GM10266 (cell line): ENCODE measurements at regions not wholly inside any gene's neighbourhood (a gene's known extent, or its start where the extent isn't known, plus 50 kb on each side); places are given as distances from the start of the nearest gene placed in this dataset.

Source experiments
- DNase-seq: peaks from one replicate; pipeline ENCODE4 v3.0.0; 2012; ENCODE audit errors: extremely low spot score
- TF ChIP-seq, protein P1 (sequence below): IDR thresholded peaks from 2 replicates; pipeline ENCODE4 v1.5.1; 2012; ENCODE audit warnings: mild to moderate bottlenecking, low read depth; ENCODE audit not compliant: control insufficient read depth, insufficient read depth; ENCODE audit errors: missing control alignments

DNA sequence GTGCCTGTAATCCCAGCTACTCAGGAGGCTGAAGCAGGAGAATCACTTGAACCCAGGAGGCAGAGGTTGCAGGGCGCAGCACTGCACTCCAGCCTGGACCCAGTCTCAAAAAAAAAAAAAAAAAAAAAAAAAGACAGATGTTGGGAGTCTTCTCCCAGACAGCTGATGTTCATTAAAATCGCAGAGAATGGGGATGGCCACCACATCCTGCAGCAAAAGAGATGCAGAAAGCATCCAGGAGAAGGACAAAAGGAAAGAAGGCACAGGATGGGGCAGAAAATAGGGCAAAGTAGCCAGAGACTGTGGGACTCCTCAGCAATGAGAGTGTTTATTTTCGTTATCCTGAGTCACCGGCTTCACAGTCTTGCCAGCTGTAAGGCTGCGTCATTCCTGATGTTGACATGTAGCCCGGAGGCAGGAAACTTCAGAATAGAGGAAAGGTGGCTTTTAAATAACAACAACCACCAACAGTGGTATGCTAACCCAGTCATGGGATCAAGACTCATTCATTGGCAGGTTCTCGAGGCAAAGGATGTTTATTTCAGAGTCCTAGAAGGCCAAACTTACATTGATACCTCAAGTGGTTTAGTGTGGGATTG is 149.5 kb upstream of the SVIL start:
- no peak for DNase-seq
- TF ChIP-seq, protein P1, sequence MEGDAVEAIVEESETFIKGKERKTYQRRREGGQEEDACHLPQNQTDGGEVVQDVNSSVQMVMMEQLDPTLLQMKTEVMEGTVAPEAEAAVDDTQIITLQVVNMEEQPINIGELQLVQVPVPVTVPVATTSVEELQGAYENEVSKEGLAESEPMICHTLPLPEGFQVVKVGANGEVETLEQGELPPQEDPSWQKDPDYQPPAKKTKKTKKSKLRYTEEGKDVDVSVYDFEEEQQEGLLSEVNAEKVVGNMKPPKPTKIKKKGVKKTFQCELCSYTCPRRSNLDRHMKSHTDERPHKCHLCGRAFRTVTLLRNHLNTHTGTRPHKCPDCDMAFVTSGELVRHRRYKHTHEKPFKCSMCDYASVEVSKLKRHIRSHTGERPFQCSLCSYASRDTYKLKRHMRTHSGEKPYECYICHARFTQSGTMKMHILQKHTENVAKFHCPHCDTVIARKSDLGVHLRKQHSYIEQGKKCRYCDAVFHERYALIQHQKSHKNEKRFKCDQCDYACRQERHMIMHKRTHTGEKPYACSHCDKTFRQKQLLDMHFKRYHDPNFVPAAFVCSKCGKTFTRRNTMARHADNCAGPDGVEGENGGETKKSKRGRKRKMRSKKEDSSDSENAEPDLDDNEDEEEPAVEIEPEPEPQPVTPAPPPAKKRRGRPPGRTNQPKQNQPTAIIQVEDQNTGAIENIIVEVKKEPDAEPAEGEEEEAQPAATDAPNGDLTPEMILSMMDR: no peak

DNA sequence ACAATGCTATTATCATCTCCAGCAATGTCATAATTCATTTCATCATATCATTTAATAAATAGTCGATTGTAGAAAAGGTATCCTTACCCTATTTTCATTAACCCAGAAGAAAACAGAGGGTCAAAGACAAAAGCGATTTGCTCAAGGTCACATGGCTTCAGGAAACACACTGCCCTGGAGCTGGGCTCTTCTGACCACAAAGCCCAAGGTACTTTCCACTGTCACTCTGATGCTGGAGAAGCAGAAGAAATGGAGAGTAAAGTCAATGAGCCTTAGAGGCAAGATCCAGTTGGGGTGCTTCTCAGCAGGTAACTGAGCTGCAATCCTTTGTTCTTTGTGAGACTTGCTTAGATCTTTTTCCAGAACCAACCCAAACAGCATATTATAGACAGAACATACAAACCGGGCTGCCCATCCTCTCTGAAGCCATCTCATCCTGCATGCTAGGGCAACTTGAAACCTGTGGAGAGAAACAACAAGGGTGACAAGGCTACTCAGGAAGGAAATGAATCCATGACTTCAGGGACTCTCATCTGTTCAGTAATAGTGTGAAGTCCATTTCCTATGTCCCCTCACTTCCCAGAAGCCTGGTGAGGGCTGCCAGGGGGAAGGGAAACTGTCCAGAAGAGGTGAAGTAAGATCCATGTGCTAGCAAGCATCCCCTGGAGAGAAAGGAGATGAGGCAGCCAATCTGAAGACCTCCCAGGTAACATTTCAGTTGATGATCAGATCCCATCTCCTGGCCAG is 148.6 kb upstream of the SVIL start:
- DNase-seq: no peak
- TF ChIP-seq, protein P1: no peak

DNA sequence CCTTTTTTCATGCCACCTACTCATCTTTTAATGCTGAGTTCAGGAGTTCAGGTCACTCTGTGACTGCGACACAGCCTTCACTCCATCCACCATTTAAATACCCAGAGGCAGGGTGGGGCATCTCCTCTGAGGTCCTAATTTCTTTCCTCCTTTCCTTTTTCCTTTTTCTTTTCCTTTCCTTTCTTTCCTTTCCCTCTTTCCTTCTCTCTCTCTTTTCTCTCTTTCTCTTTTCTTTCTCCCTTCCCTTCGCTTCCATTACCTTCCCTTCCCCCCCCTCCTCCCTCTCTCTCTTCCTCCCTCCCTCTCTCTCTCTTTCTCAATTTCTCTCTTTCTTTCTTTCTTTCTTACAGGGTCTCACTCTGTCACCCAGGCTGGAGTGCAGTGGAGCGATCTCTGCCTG is 145.9 kb upstream of the SVIL start:
- TF ChIP-seq, protein P1: no peak
- no peak for DNase-seq

DNA sequence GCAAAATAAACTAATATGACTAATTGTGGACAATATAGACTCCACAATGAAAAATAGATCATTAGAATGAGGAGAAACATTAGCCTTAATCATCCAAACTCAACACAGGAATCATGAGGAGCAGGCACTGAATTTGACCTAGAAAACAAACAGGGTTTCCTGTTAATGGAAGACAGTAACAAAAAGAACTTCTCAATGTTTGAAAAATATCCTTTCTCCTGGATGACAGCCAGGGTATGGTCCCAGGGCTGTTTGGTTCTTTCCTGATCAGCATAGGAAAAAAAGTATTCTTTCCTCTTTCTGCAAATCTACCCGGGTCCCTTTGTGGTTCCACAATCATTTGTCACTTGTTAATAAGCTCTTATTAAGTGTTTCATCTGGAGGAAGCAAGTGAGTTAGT is 145.3 kb upstream of the SVIL start:
- no peak for DNase-seq
- TF ChIP-seq, protein P1: no peak

DNA sequence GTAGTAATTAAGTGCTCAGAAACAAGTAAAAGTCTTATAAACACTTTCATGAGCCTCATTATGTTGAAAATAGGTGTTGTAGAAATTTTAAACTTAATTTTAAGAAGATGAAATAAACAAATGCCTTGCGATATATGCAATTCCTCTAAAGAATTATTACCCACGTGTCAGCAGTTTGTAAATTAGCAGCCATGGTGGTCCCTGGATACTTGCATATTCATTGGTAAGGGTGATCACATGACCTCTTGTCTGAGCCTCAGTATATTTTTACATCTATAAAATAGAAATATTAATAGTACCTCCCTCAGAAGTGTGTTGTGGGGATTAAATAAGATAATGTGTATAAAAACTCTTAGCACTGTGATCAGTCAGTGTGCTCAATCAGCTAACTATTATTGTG is 141.5 kb upstream of the SVIL start:
- DNase-seq: no peak
- TF ChIP-seq, protein P1: no peak

DNA sequence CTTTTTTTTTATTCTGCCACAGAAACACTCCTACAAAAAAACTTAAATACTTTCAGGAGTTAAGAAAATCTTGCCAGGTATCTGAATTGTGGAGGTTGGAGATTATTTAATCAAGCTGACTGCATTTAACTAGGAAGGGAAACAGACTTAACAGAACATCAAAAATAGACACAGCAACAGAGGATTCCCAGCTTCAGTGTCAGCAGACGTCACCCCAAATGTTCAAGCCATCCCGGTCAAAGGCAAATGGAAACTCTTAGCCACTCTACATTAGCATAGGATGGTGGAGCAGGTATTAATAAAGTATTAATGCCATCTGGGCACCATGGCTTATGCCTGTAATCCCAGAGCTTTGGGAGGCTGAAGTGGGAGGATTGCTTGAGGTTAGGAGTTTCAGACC is 139.7 kb upstream of the SVIL start:
- TF ChIP-seq, protein P1: no peak
- DNase-seq: no peak

DNA sequence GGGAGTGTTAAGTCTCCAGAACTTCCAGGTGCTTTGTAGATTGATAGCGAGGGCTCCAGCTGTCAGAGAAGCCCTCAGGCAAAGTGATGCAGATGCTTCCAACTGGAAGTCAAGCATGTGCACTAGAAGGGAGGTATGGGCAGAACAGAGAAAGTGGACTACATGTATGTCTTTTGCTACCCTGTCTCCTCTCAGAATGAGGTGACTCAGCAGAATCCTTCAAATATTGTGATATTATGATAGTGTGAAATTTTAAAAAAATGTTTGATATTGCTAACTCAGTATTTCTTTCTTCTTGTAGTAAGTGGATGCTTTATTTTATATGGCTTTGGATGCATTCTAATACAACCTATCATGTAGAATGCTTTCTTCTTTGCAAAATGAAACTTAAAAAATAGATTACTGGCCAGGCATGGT is 138.9 kb upstream of the SVIL start:
- TF ChIP-seq, protein P1: no peak
- no peak for DNase-seq
